ENCODE measurements at regions not wholly inside any gene's neighbourhood (a gene's known extent, or its start where the extent isn't known, plus 50 kb on each side); places are given as distances from the start of the nearest gene placed in this dataset.

GRCh38 chrX:138534410-138534809 lies 177.1 kb downstream of the FGF13 start:
- Histone ChIP-seq H3K4me1 (ENCODE audit: control insufficient read depth, insufficient read depth, low read length, poor library complexity, severe bottlenecking) (no peaks in the 10 kb centered on the region), H3K36me3 (ENCODE audit: control insufficient read depth, insufficient read depth, low read length) (no peaks in the 10 kb centered on the region), H3K27ac (ENCODE audit: low read depth, low read length, severe bottlenecking) (no peak overlapping the region), H3K9me3 (ENCODE audit: control insufficient read depth, low read length) (no peaks in the 10 kb centered on the region), H3K4me3 (ENCODE audit: extremely low read depth, insufficient read depth, low read length, poor library complexity, severe bottlenecking) (no peak overlapping the region)
- 80 to 100% methylated on average over 1 of the region's 2 CpGs for WGBS, 2 experiments (ENCODE audit: insufficient coverage in 2 of 2)

DNA sequence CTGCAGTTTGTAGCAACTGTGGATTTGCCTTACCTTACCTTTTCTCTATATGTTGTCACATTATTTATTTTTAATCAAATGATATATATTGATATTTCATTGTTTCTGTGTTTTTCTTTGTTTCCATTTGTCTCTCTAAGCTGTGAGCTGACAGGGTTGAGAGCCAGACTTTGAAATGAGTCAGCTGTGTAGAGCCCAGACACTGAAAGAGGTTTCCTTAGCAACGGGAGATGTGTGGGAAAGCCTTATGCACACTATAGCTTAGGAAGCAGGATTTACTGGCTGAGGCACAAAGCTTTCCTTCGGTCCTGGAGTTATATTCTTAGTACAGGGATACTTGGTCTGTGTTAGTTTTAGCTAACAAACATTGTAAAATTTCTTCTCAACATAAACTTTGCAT lies 192.2 kb downstream of the FGF13 start:
- WGBS, 2 experiments (ENCODE audit: insufficient coverage in 2 of 2), result no CpG with 5 or more reads among the region's 2 CpGs
- Histone ChIP-seq H3K27ac (ENCODE audit: low read depth, low read length, severe bottlenecking) (peak overlapping the region; percentile 66), H3K4me3 (ENCODE audit: extremely low read depth, insufficient read depth, low read length, poor library complexity, severe bottlenecking) (no peak overlapping the region), H3K9me3 (ENCODE audit: control insufficient read depth, low read length) (no peaks in the 10 kb centered on the region), H3K4me1 (ENCODE audit: control insufficient read depth, insufficient read depth, low read length, poor library complexity, severe bottlenecking) (peaks cover 4% of the 10 kb centered on the region), H3K36me3 (ENCODE audit: control insufficient read depth, insufficient read depth, low read length) (no peaks in the 10 kb centered on the region)

DNA sequence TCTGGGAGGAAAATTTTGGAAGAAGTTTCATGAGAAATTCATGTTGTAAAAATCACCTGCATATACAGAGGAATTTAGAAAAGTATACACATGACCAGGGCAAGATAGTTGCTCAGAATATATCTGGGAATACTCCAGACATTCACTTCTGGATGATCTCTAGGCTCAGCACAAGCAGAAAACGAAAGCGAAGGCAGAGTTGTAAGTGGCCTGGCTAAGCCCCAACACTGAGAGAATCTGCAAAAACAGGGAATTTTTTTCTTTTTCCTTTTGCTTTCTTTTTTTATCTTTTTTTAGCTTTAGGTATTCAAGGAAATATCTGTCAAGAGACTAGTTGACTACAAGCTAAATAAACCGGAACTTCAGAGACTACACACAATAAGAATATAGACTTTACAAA lies 207.2 kb downstream of the FGF13 start:
- no peak overlapping the region for H3K27ac ChIP-seq (ENCODE audit: low read depth, low read length, severe bottlenecking)
- H3K36me3 ChIP-seq (ENCODE audit: control insufficient read depth, insufficient read depth, low read length), result no peaks in the 10 kb centered on the region
- H3K4me1 ChIP-seq (ENCODE audit: control insufficient read depth, insufficient read depth, low read length, poor library complexity, severe bottlenecking), result no peaks in the 10 kb centered on the region
- WGBS, 2 experiments (ENCODE audit: insufficient coverage in 2 of 2), result 93% methylated on average over 2 of the region's 3 CpGs; no CpG with 5 or more reads in 1 of the 2 experiments
- no peak overlapping the region for H3K4me3 ChIP-seq (ENCODE audit: extremely low read depth, insufficient read depth, low read length, poor library complexity, severe bottlenecking)
- no peaks in the 10 kb centered on the region for H3K9me3 ChIP-seq (ENCODE audit: control insufficient read depth, low read length)

GRCh38 chrX:138492371-138492770 lies 219.1 kb downstream of the FGF13 start:
- WGBS, 2 experiments (ENCODE audit: insufficient coverage in 2 of 2), result no CpG with 5 or more reads among the region's 3 CpGs
- Histone ChIP-seq H3K4me1 (ENCODE audit: control insufficient read depth, insufficient read depth, low read length, poor library complexity, severe bottlenecking) (no peaks in the 10 kb centered on the region), H3K9me3 (ENCODE audit: control insufficient read depth, low read length) (no peaks in the 10 kb centered on the region), H3K27ac (ENCODE audit: low read depth, low read length, severe bottlenecking) (no peak overlapping the region), H3K4me3 (ENCODE audit: extremely low read depth, insufficient read depth, low read length, poor library complexity, severe bottlenecking) (no peak overlapping the region), H3K36me3 (ENCODE audit: control insufficient read depth, insufficient read depth, low read length) (no peaks in the 10 kb centered on the region)

DNA sequence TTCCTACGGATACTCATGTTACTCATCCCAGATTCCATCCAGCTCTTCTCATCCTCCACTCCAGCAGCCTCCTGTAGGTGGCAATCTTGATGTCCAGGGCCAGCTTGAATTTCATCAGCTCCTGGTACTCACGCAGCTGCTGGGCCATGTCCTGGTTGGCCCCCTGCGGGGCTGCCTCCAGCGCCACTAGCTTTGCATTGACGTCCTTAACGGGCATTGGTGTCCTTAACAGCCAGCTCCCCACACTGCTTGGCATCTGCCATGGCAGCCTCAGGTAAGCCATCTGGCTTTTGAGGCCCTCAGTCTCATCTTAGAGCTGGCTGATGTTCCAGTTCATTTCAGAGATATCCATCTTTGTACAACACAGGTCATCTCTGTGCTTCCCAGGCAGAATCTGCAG lies 223.7 kb downstream of the FGF13 start:
- WGBS, 2 experiments (ENCODE audit: insufficient coverage in 2 of 2), result 95 to 100% methylated on average over 4 to 6 of the region's 6 CpGs
- Histone ChIP-seq H3K4me1 (ENCODE audit: control insufficient read depth, insufficient read depth, low read length, poor library complexity, severe bottlenecking) (no peaks in the 10 kb centered on the region), H3K27ac (ENCODE audit: low read depth, low read length, severe bottlenecking) (no peak overlapping the region), H3K4me3 (ENCODE audit: extremely low read depth, insufficient read depth, low read length, poor library complexity, severe bottlenecking) (no peak overlapping the region), H3K36me3 (ENCODE audit: control insufficient read depth, insufficient read depth, low read length) (no peaks in the 10 kb centered on the region), H3K9me3 (ENCODE audit: control insufficient read depth, low read length) (no peaks in the 10 kb centered on the region)

- Histone ChIP-seq H3K4me1 (ENCODE audit: control insufficient read depth, insufficient read depth, low read length, poor library complexity, severe bottlenecking) (no peaks in the 10 kb centered on the region), H3K27ac (ENCODE audit: low read depth, low read length, severe bottlenecking) (no peak overlapping the region), H3K9me3 (ENCODE audit: control insufficient read depth, low read length) (no peaks in the 10 kb centered on the region), H3K4me3 (ENCODE audit: extremely low read depth, insufficient read depth, low read length, poor library complexity, severe bottlenecking) (no peak overlapping the region), H3K36me3 (ENCODE audit: control insufficient read depth, insufficient read depth, low read length) (no peaks in the 10 kb centered on the region)
- no CpG with 5 or more reads among the region's 1 CpG for WGBS, 2 experiments (ENCODE audit: insufficient coverage in 2 of 2)
Observed at GRCh38 chrX:138485767-138486166, 225.8 kb downstream of the FGF13 start.

- WGBS, 2 experiments (ENCODE audit: insufficient coverage in 2 of 2), result no CpG with 5 or more reads among the region's 2 CpGs
- Histone ChIP-seq H3K9me3 (ENCODE audit: control insufficient read depth, low read length) (no peaks in the 10 kb centered on the region), H3K4me1 (ENCODE audit: control insufficient read depth, insufficient read depth, low read length, poor library complexity, severe bottlenecking) (no peaks in the 10 kb centered on the region), H3K36me3 (ENCODE audit: control insufficient read depth, insufficient read depth, low read length) (no peaks in the 10 kb centered on the region), H3K27ac (ENCODE audit: low read depth, low read length, severe bottlenecking) (no peak overlapping the region), H3K4me3 (ENCODE audit: extremely low read depth, insufficient read depth, low read length, poor library complexity, severe bottlenecking) (no peak overlapping the region)
Observed at GRCh38 chrX:138485224-138485623, 226.3 kb downstream of the FGF13 start.

- Histone ChIP-seq H3K27ac (ENCODE audit: low read depth, low read length, severe bottlenecking) (no peak overlapping the region), H3K9me3 (ENCODE audit: control insufficient read depth, low read length) (no peaks in the 10 kb centered on the region), H3K4me1 (ENCODE audit: control insufficient read depth, insufficient read depth, low read length, poor library complexity, severe bottlenecking) (no peaks in the 10 kb centered on the region), H3K36me3 (ENCODE audit: control insufficient read depth, insufficient read depth, low read length) (no peaks in the 10 kb centered on the region), H3K4me3 (ENCODE audit: extremely low read depth, insufficient read depth, low read length, poor library complexity, severe bottlenecking) (no peak overlapping the region)
- WGBS, 2 experiments (ENCODE audit: insufficient coverage in 2 of 2), result 80% methylated on average over 1 of the region's 1 CpG; no CpG with 5 or more reads in 1 of the 2 experiments
Observed at GRCh38 chrX:138484451-138484850, 227.1 kb downstream of the FGF13 start.

GRCh38 chrX:138481649-138482048 lies 229.9 kb downstream of the FGF13 start:
- Histone ChIP-seq H3K9me3 (ENCODE audit: control insufficient read depth, low read length) (no peaks in the 10 kb centered on the region), H3K36me3 (ENCODE audit: control insufficient read depth, insufficient read depth, low read length) (no peaks in the 10 kb centered on the region), H3K4me3 (ENCODE audit: extremely low read depth, insufficient read depth, low read length, poor library complexity, severe bottlenecking) (no peak overlapping the region), H3K27ac (ENCODE audit: low read depth, low read length, severe bottlenecking) (no peak overlapping the region), H3K4me1 (ENCODE audit: control insufficient read depth, insufficient read depth, low read length, poor library complexity, severe bottlenecking) (no peaks in the 10 kb centered on the region)
- 100% methylated on average over 1 of the region's 3 CpGs; no CpG with 5 or more reads in 1 of the 2 experiments for WGBS, 2 experiments (ENCODE audit: insufficient coverage in 2 of 2)

- Histone ChIP-seq H3K4me1 (ENCODE audit: control insufficient read depth, insufficient read depth, low read length, poor library complexity, severe bottlenecking) (no peaks in the 10 kb centered on the region), H3K36me3 (ENCODE audit: control insufficient read depth, insufficient read depth, low read length) (no peaks in the 10 kb centered on the region), H3K27ac (ENCODE audit: low read depth, low read length, severe bottlenecking) (no peak overlapping the region), H3K4me3 (ENCODE audit: extremely low read depth, insufficient read depth, low read length, poor library complexity, severe bottlenecking) (no peak overlapping the region), H3K9me3 (ENCODE audit: control insufficient read depth, low read length) (no peaks in the 10 kb centered on the region)
- WGBS, 2 experiments (ENCODE audit: insufficient coverage in 2 of 2), result no CpG with 5 or more reads among the region's 4 CpGs
Observed at GRCh38 chrX:138463476-138463875, 248.0 kb downstream of the FGF13 start.

Measured in mesodermal cell (in vitro differentiated cells).